Left colon (tissue), 2 donors: ENCODE measurements at regions not wholly inside any gene's neighbourhood (a gene's known extent, or its start where the extent isn't known, plus 50 kb on each side); places are given as distances from the start of the nearest gene placed in this dataset.

Experiments
- ATAC-seq: fragments of 200-7000 bp; cut with Tn5 transposase; one replicate; pipeline ENCODE4 v1.9.1; 2020; ENCODE audit warnings: mild to moderate bottlenecking, moderate library complexity
- DNase-seq, 2 donors: peaks; one replicate each; pipeline ENCODE4 v3.0.0-alpha.2; 2020
- intact Hi-C, 2 donors: fragments of 100-400 bp; cut with DNase I in 1 of 2; cut with micrococcal nuclease in 1 of 2; formaldehyde crosslinking; loops; one replicate each; pipeline versions ENCODE4 v1.11.2 to v1.14.0; 2022; cut with DNase I, micrococcal nuclease
- donor health status: DM: no; HTN: no; CAD: no.
- donor health status: DM: yes; HTN: yes; CAD: no.

GRCh38 chr5:167123126-167123525, 1168.3 kb upstream of the WWC1 start:
- DNase-seq (no peak), ATAC-seq (no peak)
- intact Hi-C loops = no loop called here

GRCh38 chr5:167128581-167128980, 1162.9 kb upstream of the WWC1 start:
- no peak for ATAC-seq
- no peak for DNase-seq
- intact Hi-C loops = no loop called here

- ATAC-seq (no peak), DNase-seq (no peak)
- intact Hi-C loops = no loop called here
Measured at GRCh38 chr5:167140548-167141291, 1150.7 kb upstream of the WWC1 start.

GRCh38 chr5:167143716-167144115, 1147.7 kb upstream of the WWC1 start:
- ATAC-seq = no peak
- DNase-seq = no peak
- intact Hi-C loops = no loop called here

GRCh38 chr5:167145841-167146240, 1145.6 kb upstream of the WWC1 start:
- no peak for ATAC-seq
- no peak for DNase-seq
- intact Hi-C loops = no loop called here

- ATAC-seq = no peak
- no peak for DNase-seq
- intact Hi-C loops = no loop called here
Measured at GRCh38 chr5:167147879-167148278, 1143.6 kb upstream of the WWC1 start.

- no peak for ATAC-seq
- intact Hi-C loops = no loop called here
- no peak for DNase-seq
Measured at GRCh38 chr5:167150661-167151060, 1140.8 kb upstream of the WWC1 start.

- ATAC-seq (no peak), DNase-seq (no peak)
- intact Hi-C loops = no loop called here
Measured at GRCh38 chr5:167152561-167152960, 1138.9 kb upstream of the WWC1 start.

GRCh38 chr5:167155387-167156005, 1135.9 kb upstream of the WWC1 start:
- DNase-seq (no peak), ATAC-seq (no peak)
- intact Hi-C loops = no loop called here

- ATAC-seq (no peak), DNase-seq (no peak)
- intact Hi-C loops = no loop called here
Measured at GRCh38 chr5:167156446-167156845, 1135.0 kb upstream of the WWC1 start.

- ATAC-seq (no peak), DNase-seq (no peak)
- intact Hi-C loops = no loop called here
Measured at GRCh38 chr5:167158588-167158987, 1132.9 kb upstream of the WWC1 start.

GRCh38 chr5:167160388-167160787, 1131.1 kb upstream of the WWC1 start:
- DNase-seq (no peak), ATAC-seq (no peak)
- intact Hi-C loops = no loop called here

GRCh38 chr5:167166696-167167095, 1124.7 kb upstream of the WWC1 start:
- intact Hi-C loops = no loop called here
- ATAC-seq = no peak
- DNase-seq = no peak

- DNase-seq = no peak
- intact Hi-C loops = no loop called here
Measured at GRCh38 chr5:167167191-167167795, 1124.2 kb upstream of the WWC1 start.

GRCh38 chr5:167168971-167169370, 1122.5 kb upstream of the WWC1 start:
- intact Hi-C loops = no loop called here
- ATAC-seq (no peak), DNase-seq (no peak)

More at GRCh38 chr5:167167191-167167795, 1124.2 kb upstream of the WWC1 start:
- no peak for ATAC-seq

GRCh38 chr5:167171056-167171455, 1120.4 kb upstream of the WWC1 start:
- intact Hi-C loops = no loop called here
- DNase-seq (no peak), ATAC-seq (no peak)

- no peak for ATAC-seq
- intact Hi-C loops = no loop called here
- DNase-seq = no peak
Measured at GRCh38 chr5:167177736-167178135, 1113.7 kb upstream of the WWC1 start.

GRCh38 chr5:167180906-167181305, 1110.5 kb upstream of the WWC1 start:
- intact Hi-C loops = no loop called here
- ATAC-seq (no peak), DNase-seq (no peak)

GRCh38 chr5:167205881-167206280, 1085.6 kb upstream of the WWC1 start:
- no peak for DNase-seq
- intact Hi-C loops = no loop called here
- no peak for ATAC-seq

- ATAC-seq (no peak), DNase-seq (no peak)
Measured at GRCh38 chr5:167207081-167207480, 1084.4 kb upstream of the WWC1 start.

More at GRCh38 chr5:167207081-167207480, 1084.4 kb upstream of the WWC1 start:
- intact Hi-C loops = no loop called here
